Loucy (cell line): ENCODE measurements at regions not wholly inside any gene's neighbourhood (a gene's known extent, or its start where the extent isn't known, plus 50 kb on each side); places are given as distances from the start of the nearest gene placed in this dataset.

Source experiments
- H2AFZ ChIP-seq: fragments of 200-600 bp; sonication (generic); 2 replicates; pipeline ENCODE4 v1.6.0; 2016; ENCODE audit warnings: antibody characterized with exemption, mild to moderate bottlenecking, low read length, moderate library complexity
- H3F3A ChIP-seq: fragments of 200-600 bp; 2 replicates; pipeline ENCODE4 v1.6.0; 2016; ENCODE audit warnings: antibody characterized with exemption, low read depth, mild to moderate bottlenecking
- H3K27me3 ChIP-seq: fragments of 200-600 bp; sonication (generic); 2 replicates; pipeline ENCODE4 v1.6.1; 2014; ENCODE audit warnings: low read length, mild to moderate bottlenecking; ENCODE audit not compliant: insufficient read depth, poor library complexity, severe bottlenecking
- H3K36me3 ChIP-seq: fragments of 200-600 bp; sonication (generic); 2 replicates; pipeline ENCODE4 v1.6.1; 2016; ENCODE audit warnings: low read length; ENCODE audit not compliant: insufficient read depth
- H3K4me1 ChIP-seq: fragments of 200-600 bp; sonication (generic); 2 replicates; pipeline ENCODE4 v1.5.1; 2014; ENCODE audit warnings: low read length, mild to moderate bottlenecking; ENCODE audit not compliant: insufficient read depth, poor library complexity, severe bottlenecking
- H3K4me2 ChIP-seq: fragments of 200-600 bp; sonication (generic); 2 replicates; pipeline ENCODE4 v1.6.0; 2014; ENCODE audit warnings: antibody characterized with exemption, low read length, low read depth, mild to moderate bottlenecking; ENCODE audit not compliant: poor library complexity, severe bottlenecking
- H3K4me3 ChIP-seq: fragments of 200-600 bp; sonication (generic); 2 replicates; pipeline ENCODE4 v1.5.1; 2014; ENCODE audit warnings: low read length, mild to moderate bottlenecking, mixed read lengths; ENCODE audit not compliant: poor library complexity, severe bottlenecking
- H3K79me2 ChIP-seq: fragments of 200-600 bp; sonication (generic); 2 replicates; pipeline ENCODE4 v1.6.1; 2014; ENCODE audit warnings: low read length; ENCODE audit not compliant: insufficient read depth
- H3K9ac ChIP-seq: fragments of 200-600 bp; sonication (generic); 2 replicates; pipeline ENCODE4 v1.6.0; 2014; ENCODE audit warnings: mild to moderate bottlenecking, low read depth, low read length, moderate library complexity; ENCODE audit not compliant: poor library complexity, severe bottlenecking
- H3K9me2 ChIP-seq: fragments of 200-600 bp; sonication (generic); replicated peaks from 2 replicates; pipeline ENCODE4 v1.6.1; 2016; ENCODE audit warnings: low read depth, low read length, mixed read lengths
- H3K9me3 ChIP-seq: fragments of 200-600 bp; sonication (generic); 2 replicates; pipeline ENCODE4 v1.6.1; 2014; ENCODE audit warnings: mild to moderate bottlenecking, antibody characterized with exemption, low read length, low read depth; ENCODE audit not compliant: insufficient read depth
- H4K20me1 ChIP-seq: fragments of 200-600 bp; sonication (generic); 2 replicates; pipeline ENCODE4 v1.6.0; 2014; ENCODE audit warnings: antibody characterized with exemption, low read length, mild to moderate bottlenecking; ENCODE audit not compliant: insufficient read depth, poor library complexity, severe bottlenecking
- CTCF ChIP-seq: fragments of 200-600 bp; sonication (generic); conservative IDR thresholded peaks from 2 replicates; pipeline ENCODE4 v1.5.1; 2014; ENCODE audit warnings: mild to moderate bottlenecking, antibody characterized with exemption, low read length
- EZH2phosphoT487 ChIP-seq: fragments of 200-600 bp; IDR thresholded peaks from 2 replicates; pipeline ENCODE4 v1.6.1; 2018; ENCODE audit warnings: antibody characterized with exemption, mild to moderate bottlenecking, moderate library complexity, borderline replicate concordance

DNA sequence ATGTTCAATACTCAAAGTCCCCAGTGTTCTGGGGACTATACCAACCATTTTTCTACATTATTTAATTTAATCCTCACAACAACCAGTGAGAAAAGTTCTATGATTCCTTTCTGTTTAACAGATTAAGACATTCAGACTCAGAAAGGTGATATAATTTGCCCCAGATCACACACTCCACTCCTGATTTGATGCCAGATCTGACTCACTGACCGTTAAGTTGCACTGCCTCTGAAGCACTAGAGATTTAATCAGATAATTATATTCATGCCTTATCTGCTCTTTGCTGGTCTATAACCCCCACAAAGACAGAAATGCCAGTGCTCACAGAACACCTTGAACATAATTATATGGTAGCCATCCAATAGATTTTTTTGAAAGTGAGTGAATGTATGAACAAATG is 501.0 kb downstream of the IGSF11 start:
- Histone ChIP-seq H3K9me2 (no peaks in the 10 kb centered on the region), H3K27me3 (no peaks in the 10 kb centered on the region), H3K9me3 (no peaks in the 10 kb centered on the region), H2AFZ (no peak overlapping the region), H3K4me1 (no peaks in the 10 kb centered on the region), H3K79me2 (no peaks in the 10 kb centered on the region), H3K9ac (no peak overlapping the region), H4K20me1 (no peaks in the 10 kb centered on the region), H3K4me3 (no peak overlapping the region), H3K4me2 (no peak overlapping the region), H3K36me3 (no peaks in the 10 kb centered on the region), H3F3A (no peaks in the 10 kb centered on the region)
- no peak for TF ChIP-seq EZH2phosphoT487
- no peak for TF ChIP-seq CTCF

- TF ChIP-seq CTCF: no peak
- TF ChIP-seq EZH2phosphoT487: no peak
- Histone ChIP-seq H3K4me2 (no peak overlapping the region), H4K20me1 (no peaks in the 10 kb centered on the region), H3K36me3 (no peaks in the 10 kb centered on the region), H3K4me1 (no peaks in the 10 kb centered on the region), H2AFZ (no peak overlapping the region), H3K9me3 (no peaks in the 10 kb centered on the region), H3K9ac (no peak overlapping the region), H3K4me3 (no peak overlapping the region), H3K9me2 (no peaks in the 10 kb centered on the region), H3K27me3 (no peaks in the 10 kb centered on the region), H3K79me2 (no peaks in the 10 kb centered on the region), H3F3A (no peaks in the 10 kb centered on the region)
Measured at GRCh38 chr3:118534519-118534918, 500.1 kb downstream of the IGSF11 start.

DNA sequence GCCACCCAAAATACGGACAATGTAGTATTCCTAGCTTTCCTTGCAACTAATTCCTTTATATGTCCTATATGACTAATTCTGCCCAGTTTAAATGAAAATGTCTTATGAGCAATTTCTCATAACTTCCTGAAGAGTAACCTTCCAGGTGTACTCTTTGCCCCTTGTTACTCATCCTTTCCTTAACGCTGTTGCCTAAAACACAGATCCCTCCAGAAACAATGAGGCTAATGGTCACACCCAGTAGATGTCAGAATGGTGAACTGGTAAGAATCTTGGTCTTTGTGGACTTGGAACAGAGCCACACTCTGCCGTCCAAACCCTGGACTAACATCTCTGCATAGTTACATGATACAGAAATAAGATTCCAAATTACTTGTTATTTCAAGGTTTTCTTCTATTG is 497.9 kb downstream of the IGSF11 start:
- Histone ChIP-seq H3K4me1 (no peaks in the 10 kb centered on the region), H3K27me3 (no peaks in the 10 kb centered on the region), H4K20me1 (no peaks in the 10 kb centered on the region), H3K9me3 (no peaks in the 10 kb centered on the region), H2AFZ (no peak overlapping the region), H3K4me3 (no peak overlapping the region), H3K36me3 (no peaks in the 10 kb centered on the region), H3K4me2 (no peak overlapping the region), H3K79me2 (no peaks in the 10 kb centered on the region), H3F3A (no peaks in the 10 kb centered on the region), H3K9ac (no peak overlapping the region), H3K9me2 (no peaks in the 10 kb centered on the region)
- no peak for TF ChIP-seq CTCF
- no peak for TF ChIP-seq EZH2phosphoT487
